Gastrocnemius medialis (tissue), 4 donors: ENCODE measurements at regions not wholly inside any gene's neighbourhood (a gene's known extent, or its start where the extent isn't known, plus 50 kb on each side); places are given as distances from the start of the nearest gene placed in this dataset.

ENCODE experiments used
- CTCF ChIP-seq, 5 experiments: fragments of 450-650 bp in 3 of 5; fragments of 200-600 bp in 2 of 5; sonication (generic) in 2 of 5; IDR thresholded peaks in 4 of 5; conservative IDR thresholded peaks in 1 of 5; 1 replicate in 4 of 5; 2 replicates in 1 of 5; pipeline ENCODE4 v1.5.1; 2016 to 2019; ENCODE audit warnings: antibody characterized with exemption in 5 of 5, mild to moderate bottlenecking in 3 of 5, moderate library complexity in 3 of 5
- POLR2A ChIP-seq, 2 donors: fragments of 450-650 bp; IDR thresholded peaks; one replicate each; pipeline ENCODE4 v1.6.1; 2017; ENCODE audit warnings: antibody characterized with exemption in 2 of 2, mild to moderate bottlenecking in 2 of 2, moderate library complexity in 2 of 2

- TF ChIP-seq POLR2A (IDR thresholded peaks at IDR 0.05) (no peak), CTCF (IDR thresholded peaks at IDR 0.05 in 4 of 5, conservative IDR thresholded peaks at IDR 0.05 in 1 of 5) (no peak)
Observed at GRCh38 chr12:111152561-111152960, 216.3 kb downstream of the PHETA1 start.
